IMR-90 (cell line): ENCODE measurements at regions not wholly inside any gene's neighbourhood (a gene's known extent, or its start where the extent isn't known, plus 50 kb on each side); places are given as distances from the start of the nearest gene placed in this dataset.

Source experiments
- ATAC-seq: fragments of 200-7000 bp; cut with Tn5 transposase; 2 replicates; pipeline ENCODE4 v1.9.1; 2020; ENCODE audit warnings: low read depth, mild to moderate bottlenecking, moderate library complexity
- BruUV-seq: library from RNA; stranded (reverse); fragments of 400-500 nt; replicated peaks from 2 replicates; lab custom pipeline; 2021; lab: Mats Ljungman, UMichigan
- CTCF ChIA-PET: fragments of 300-600 bp; formaldehyde crosslinking; extraction: SDS; loops from one replicate; lab custom pipeline; 2021; ENCODE audit warnings: antibody characterized with exemption; lab: Yijun Ruan, JAX
- POLR2A ChIA-PET: fragments of 300-600 bp; sonication (Branson Sonifier 250); formaldehyde crosslinking; loops from one replicate; lab custom pipeline; 2022; ENCODE audit warnings: antibody characterized with exemption; ENCODE audit not compliant: unreplicated experiment; lab: Charles Lee
- DNase-seq: peaks from one replicate; pipeline ENCODE4 v3.0.0; 2013
- H2AFZ ChIP-seq: replicated peaks from 2 replicates; pipeline ENCODE3; 2013; ENCODE audit warnings: low read length, mild to moderate bottlenecking; ENCODE audit not compliant: poor library complexity
- H2AK5ac ChIP-seq: 2 replicates; pipeline ENCODE4 v1.6.1; 2013; ENCODE audit warnings: low read depth, low read length, inconsistent platforms
- H2AK9ac ChIP-seq: replicated peaks from 2 replicates; pipeline ENCODE3; 2013; ENCODE audit warnings: mild to moderate bottlenecking, low read depth, low read length, moderate library complexity; ENCODE audit not compliant: poor library complexity
- H2BK120ac ChIP-seq: 2 replicates; pipeline ENCODE4 v1.6.1; 2013; ENCODE audit warnings: low read depth, low read length, inconsistent platforms
- H2BK15ac ChIP-seq: 3 replicates; pipeline ENCODE4 v1.6.1; 2013; ENCODE audit warnings: low read depth, low read length, inconsistent platforms
- H2BK20ac ChIP-seq: 2 replicates; pipeline ENCODE4 v1.6.1; 2013; ENCODE audit warnings: low read depth, mild to moderate bottlenecking, inconsistent platforms, low read length, moderate library complexity
- H2BK5ac ChIP-seq: 2 replicates; pipeline ENCODE4 v1.6.1; 2013; ENCODE audit warnings: mild to moderate bottlenecking, low read depth, low read length, inconsistent platforms; ENCODE audit not compliant: poor library complexity, severe bottlenecking
- H3K14ac ChIP-seq: replicated peaks from 2 replicates; pipeline ENCODE4 v1.6.1; 2013; ENCODE audit warnings: low read depth, low read length, inconsistent platforms
- H3K18ac ChIP-seq: 2 replicates; pipeline ENCODE4 v1.6.1; 2013; ENCODE audit warnings: low read depth, low read length, control low read depth
- H3K23ac ChIP-seq: 2 replicates; pipeline ENCODE4 v1.6.1; 2013; ENCODE audit warnings: low read depth, low read length, inconsistent platforms
- H3K27ac ChIP-seq: 2 replicates; pipeline ENCODE4 v1.5.1; 2013; ENCODE audit warnings: mild to moderate bottlenecking, control low read depth, low read length; ENCODE audit not compliant: insufficient read depth
- H3K27me3 ChIP-seq: 2 replicates; pipeline ENCODE4 v1.6.1; 2013; ENCODE audit warnings: low read length; ENCODE audit not compliant: control insufficient read depth, insufficient read depth
- H3K36me3 ChIP-seq: 2 replicates; pipeline ENCODE4 v1.6.1; 2013; ENCODE audit warnings: low read length, mixed read lengths; ENCODE audit not compliant: control insufficient read depth, insufficient read depth
- H3K4ac ChIP-seq: 2 replicates; pipeline ENCODE4 v1.6.1; 2013; ENCODE audit warnings: low read depth, low read length, inconsistent platforms
- H3K4me1 ChIP-seq: 2 replicates; pipeline ENCODE4 v1.6.1; 2013; ENCODE audit warnings: low read length, mixed read lengths; ENCODE audit not compliant: control insufficient read depth, insufficient read depth
- H3K4me2 ChIP-seq: 2 replicates; pipeline ENCODE4 v1.6.1; 2013; ENCODE audit warnings: low read depth, mild to moderate bottlenecking, control low read depth, low read length, moderate library complexity
- H3K4me3 ChIP-seq: 2 replicates; pipeline ENCODE4 v1.5.1; 2013; ENCODE audit warnings: low read depth, mild to moderate bottlenecking, control low read depth, low read length, moderate library complexity; ENCODE audit not compliant: insufficient read depth
- H3K56ac ChIP-seq: 2 replicates; pipeline ENCODE4 v1.6.1; 2013; ENCODE audit warnings: low read length, inconsistent platforms; ENCODE audit not compliant: insufficient read depth; ENCODE audit errors: extremely low read depth
- H3K79me1 ChIP-seq, 2 experiments: 2 replicates each; pipeline ENCODE4 v1.6.1; 2013; ENCODE audit warnings: low read length in 2 of 2, inconsistent platforms in 1 of 2, low read depth in 1 of 2
- H3K9ac ChIP-seq: 2 replicates; pipeline ENCODE4 v1.6.1; 2013; ENCODE audit warnings: low read depth, low read length, control low read depth
- H3K9me1 ChIP-seq: 2 replicates; pipeline ENCODE4 v1.6.1; 2013; ENCODE audit warnings: low read length, inconsistent platforms; ENCODE audit not compliant: insufficient read depth
- H3K9me3 ChIP-seq: 2 replicates; pipeline ENCODE4 v1.6.1; 2013; ENCODE audit warnings: low read length; ENCODE audit not compliant: control insufficient read depth, insufficient read depth
- H4K20me1 ChIP-seq: 2 replicates; pipeline ENCODE4 v1.6.1; 2013; ENCODE audit warnings: low read length, inconsistent platforms; ENCODE audit not compliant: insufficient read depth
- H4K5ac ChIP-seq: 2 replicates; pipeline ENCODE4 v1.6.1; 2013; ENCODE audit warnings: mild to moderate bottlenecking, low read depth, low read length, control low read depth
- H4K8ac ChIP-seq, 2 experiments: 2 replicates each; pipeline ENCODE4 v1.6.1; 2013; ENCODE audit warnings: low read depth in 2 of 2, low read length in 2 of 2, control low read depth in 1 of 2, inconsistent platforms in 1 of 2
- H4K91ac ChIP-seq: 2 replicates; pipeline ENCODE4 v1.6.1; 2013; ENCODE audit warnings: low read depth, low read length, inconsistent platforms; ENCODE audit not compliant: insufficient read depth
- BHLHE40 ChIP-seq: fragments of 150-350 bp; IDR thresholded peaks from 2 replicates; pipeline ENCODE4 v1.6.1; 2016; ENCODE audit warnings: mild to moderate bottlenecking, low read depth, low read length
- CEBPB ChIP-seq: IDR thresholded peaks from 2 replicates; pipeline ENCODE4 v1.6.1; 2012; ENCODE audit warnings: low read depth, low read length, improper control_type of control experiment
- CHD1 ChIP-seq: IDR thresholded peaks from 2 replicates; pipeline ENCODE4 v1.6.1; 2012; ENCODE audit warnings: low read depth, low read length, improper control_type of control experiment
- CTCF ChIP-seq: conservative IDR thresholded peaks from 2 replicates; pipeline ENCODE4 v1.5.1; 2012; ENCODE audit warnings: mild to moderate bottlenecking, low read depth, low read length, improper control_type of control experiment
- ELK1 ChIP-seq: fragments of 150-350 bp; IDR thresholded peaks from 2 replicates; pipeline ENCODE4 v1.6.1; 2016; ENCODE audit warnings: low read depth, mild to moderate bottlenecking, low read length, moderate library complexity, borderline replicate concordance
- MAFK ChIP-seq: IDR thresholded peaks from 2 replicates; pipeline ENCODE4 v1.6.1; 2012; ENCODE audit warnings: low read depth, low read length, improper control_type of control experiment
- MAZ ChIP-seq: IDR thresholded peaks from 2 replicates; pipeline ENCODE4 v1.6.1; 2012; ENCODE audit warnings: low read depth, mild to moderate bottlenecking, low read length, improper control_type of control experiment, moderate library complexity, borderline replicate concordance
- MXI1 ChIP-seq: IDR thresholded peaks from 2 replicates; pipeline ENCODE4 v1.6.1; 2012; ENCODE audit warnings: low read depth, mild to moderate bottlenecking, low read length, moderate library complexity, borderline replicate concordance
- NFE2L2 ChIP-seq: fragments of 150-350 bp; IDR thresholded peaks from 2 replicates; pipeline ENCODE4 v1.6.1; 2016; ENCODE audit warnings: low read depth, mild to moderate bottlenecking, low read length
- POLR2A ChIP-seq: IDR thresholded peaks from 2 replicates; pipeline ENCODE4 v1.6.1; 2012; ENCODE audit warnings: mild to moderate bottlenecking, low read depth, low read length
- RAD21 ChIP-seq: IDR thresholded peaks from 2 replicates; pipeline ENCODE4 v1.6.1; 2012; ENCODE audit warnings: low read length, improper control_type of control experiment
- RCOR1 ChIP-seq: IDR thresholded peaks from 2 replicates; pipeline ENCODE4 v1.6.1; 2012; ENCODE audit warnings: mild to moderate bottlenecking, low read length, improper control_type of control experiment; ENCODE audit not compliant: insufficient replicate concordance
- SMC3 ChIP-seq: fragments of 150-350 bp; IDR thresholded peaks from 2 replicates; pipeline ENCODE4 v1.6.1; 2016; ENCODE audit warnings: low read depth, mild to moderate bottlenecking, antibody characterized with exemption, low read length, moderate library complexity
- USF2 ChIP-seq: fragments of 150-350 bp; IDR thresholded peaks from 2 replicates; pipeline ENCODE4 v1.6.1; 2017; ENCODE audit warnings: mild to moderate bottlenecking, antibody characterized with exemption, low read length, low read depth
- WGBS, 2 experiments: methylation state at CpG; one replicate each; pipeline versions ENCODE4 v1.1.5 to v1.1.7; 2013; ENCODE audit warnings: missing lambda C conversion rate in 2 of 2; ENCODE audit not compliant: insufficient read length in 1 of 2; ENCODE audit errors: extremely low coverage in 2 of 2; 5-methylcytosine and 5-hydroxymethylcytosine counted together
- dilution Hi-C: fragments of 300-500 bp; cut with HindIII; formaldehyde crosslinking; loops from one replicate; pipeline ENCODE4 v1.14.3; 2018; ENCODE audit warnings: low sequenced_read_pairs; ENCODE audit not compliant: unreplicated experiment
- in situ Hi-C: fragments of 300-500 bp; cut with MboI; formaldehyde crosslinking; loops from 3 replicates; pipeline ENCODE4 v1.14.3; 2019; ENCODE audit warnings: low sequenced_read_pairs, inconsistent platforms, mixed read lengths
- intact Hi-C: fragments of 100-400 bp; cut with micrococcal nuclease; formaldehyde crosslinking; loops from 2 replicates; pipeline ENCODE4 v1.10.0; 2022

GRCh38 chr3:171535133-171535532 is 74.9 kb upstream of the TNIK start:
- ATAC-seq = no peak
- no CpG with 5 or more reads among the region's 3 CpGs for WGBS, 2 experiments
- no peaks in the 10 kb centered on the region for H3K36me3 ChIP-seq
- no peaks in the 10 kb centered on the region for H3K9me3 ChIP-seq
- H2BK5ac ChIP-seq = no peak overlapping the region
- H4K91ac ChIP-seq = no peak overlapping the region
- no peaks in the 10 kb centered on the region for H3K4me1 ChIP-seq
- H2BK15ac ChIP-seq = no peak overlapping the region
- no peak overlapping the region for H4K5ac ChIP-seq
- H3K56ac ChIP-seq = no peak overlapping the region
- no peak overlapping the region for H3K4me2 ChIP-seq
- no peak overlapping the region for H2AFZ ChIP-seq
- H2BK20ac ChIP-seq = no peak overlapping the region
- no TSS peak for BruUV-seq
- DNase-seq = no peak
- CTCF ChIA-PET = no interaction called here
- no peak overlapping the region for H4K8ac ChIP-seq
- H3K9me1 ChIP-seq = no peaks in the 10 kb centered on the region
- dilution Hi-C loops = no loop called here
- intact Hi-C loops = no loop called here
- H3K27ac ChIP-seq = no peak overlapping the region
- 0 out of 2 replicates have a peak overlapping the region, but pooled peaks have one; percentile 19 for H3K14ac ChIP-seq
- no peak overlapping the region for H2AK9ac ChIP-seq
- H4K20me1 ChIP-seq = no peaks in the 10 kb centered on the region
- in situ Hi-C loops = no loop called here
- no peak overlapping the region for H3K4me3 ChIP-seq
- no peak overlapping the region for H2BK120ac ChIP-seq
- no peak overlapping the region for H3K9ac ChIP-seq
- no peak overlapping the region for H3K18ac ChIP-seq
- no peaks in the 10 kb centered on the region for H3K79me1 ChIP-seq
- no peak overlapping the region for H3K23ac ChIP-seq
- no peaks in the 10 kb centered on the region for H3K27me3 ChIP-seq
- POLR2A ChIA-PET = no interaction called here
- TF ChIP-seq SMC3 (no peak), RAD21 (no peak), RCOR1 (no peak), MAZ (no peak), BHLHE40 (no peak), USF2 (no peak), ELK1 (no peak), CTCF (no peak), NFE2L2 (no peak), MXI1 (no peak), POLR2A (no peak), CEBPB (no peak), CHD1 (no peak), MAFK (no peak)
- no peak overlapping the region for H2AK5ac ChIP-seq
- H3K4ac ChIP-seq = no peak overlapping the region
